Gastroesophageal sphincter (tissue), 3 donors: ENCODE measurements at regions not wholly inside any gene's neighbourhood (a gene's known extent, or its start where the extent isn't known, plus 50 kb on each side); places are given as distances from the start of the nearest gene placed in this dataset.

Source experiments
- EP300 ChIP-seq: sonication (generic); formaldehyde crosslinking; IDR thresholded peaks from one replicate; pipeline ENCODE4 v1.6.1; 2017; ENCODE audit warnings: antibody characterized with exemption, mild to moderate bottlenecking
- POLR2A ChIP-seq, 2 donors: fragments of 450-650 bp; IDR thresholded peaks; one replicate each; pipeline ENCODE4 v1.6.1; 2017; ENCODE audit warnings: antibody characterized with exemption in 2 of 2, mild to moderate bottlenecking in 2 of 2, moderate library complexity in 1 of 2
- POLR2AphosphoS5 ChIP-seq: sonication (generic); formaldehyde crosslinking; IDR thresholded peaks from one replicate; pipeline ENCODE4 v1.6.1; 2017; ENCODE audit warnings: antibody characterized with exemption
- TF ChIP-seq, protein P1 (sequence below), 4 experiments: fragments of 200-600 bp in 2 of 4; fragments of 450-650 bp in 2 of 4; sonication (generic) in 1 of 4; IDR thresholded peaks; one replicate each; pipeline ENCODE4 v1.5.1; 2017 to 2019; ENCODE audit warnings: antibody characterized with exemption in 4 of 4, mild to moderate bottlenecking in 2 of 4, moderate library complexity in 2 of 4

GRCh38 chr9:78863531-78863930 lies 566.6 kb downstream of the PSAT1 start:
- TF ChIP-seq, protein P1, sequence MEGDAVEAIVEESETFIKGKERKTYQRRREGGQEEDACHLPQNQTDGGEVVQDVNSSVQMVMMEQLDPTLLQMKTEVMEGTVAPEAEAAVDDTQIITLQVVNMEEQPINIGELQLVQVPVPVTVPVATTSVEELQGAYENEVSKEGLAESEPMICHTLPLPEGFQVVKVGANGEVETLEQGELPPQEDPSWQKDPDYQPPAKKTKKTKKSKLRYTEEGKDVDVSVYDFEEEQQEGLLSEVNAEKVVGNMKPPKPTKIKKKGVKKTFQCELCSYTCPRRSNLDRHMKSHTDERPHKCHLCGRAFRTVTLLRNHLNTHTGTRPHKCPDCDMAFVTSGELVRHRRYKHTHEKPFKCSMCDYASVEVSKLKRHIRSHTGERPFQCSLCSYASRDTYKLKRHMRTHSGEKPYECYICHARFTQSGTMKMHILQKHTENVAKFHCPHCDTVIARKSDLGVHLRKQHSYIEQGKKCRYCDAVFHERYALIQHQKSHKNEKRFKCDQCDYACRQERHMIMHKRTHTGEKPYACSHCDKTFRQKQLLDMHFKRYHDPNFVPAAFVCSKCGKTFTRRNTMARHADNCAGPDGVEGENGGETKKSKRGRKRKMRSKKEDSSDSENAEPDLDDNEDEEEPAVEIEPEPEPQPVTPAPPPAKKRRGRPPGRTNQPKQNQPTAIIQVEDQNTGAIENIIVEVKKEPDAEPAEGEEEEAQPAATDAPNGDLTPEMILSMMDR (IDR thresholded peaks at IDR 0.05): no peak
- TF ChIP-seq POLR2A (IDR thresholded peaks at IDR 0.05): no peak
- no peak for TF ChIP-seq EP300
- TF ChIP-seq POLR2AphosphoS5: no peak
